ENCODE measurements at regions not wholly inside any gene's neighbourhood (a gene's known extent, or its start where the extent isn't known, plus 50 kb on each side); places are given as distances from the start of the nearest gene placed in this dataset.
A peak's percentile ranks its signal among the peaks of the same experiment; 100 is the strongest.

GRCh38 chr15:85296615-85297402 is 83.6 kb upstream of the AKAP13 start (continued):
- TF ChIP-seq ZSCAN20 (CRISPR knock-in tag; IDR thresholded peaks at IDR 0.05; ENCODE audit: borderline replicate concordance) (no peak), KMT2A (CRISPR knock-in tag; IDR thresholded peaks at IDR 0.05) (0 out of 2 replicates have a peak, but pooled peaks have one; percentile 27), RORA (CRISPR knock-in tag; IDR thresholded peaks at IDR 0.05) (no peak), GABPA (IDR thresholded peaks at IDR 0.05; ENCODE audit: low read depth, low read length) (no peak), GABPA (CRISPR knock-in tag; IDR thresholded peaks at IDR 0.05; ENCODE audit: low read depth) (no peak; the same call in 1 of the 2 replicates), ZNF256 (CRISPR knock-in tag; conservative IDR thresholded peaks at IDR 0.05) (no peak), U2AF2 (IDR thresholded peaks at IDR 0.05; ENCODE audit: low read depth, low read length) (no peak), SOX6 (IDR thresholded peaks at IDR 0.05) (no peak), SOX6 (CRISPR knock-in tag; IDR thresholded peaks at IDR 0.05) (peak; percentile 35; the same call in 1 of the 2 replicates), TERF1 (CRISPR knock-in tag; IDR thresholded peaks at IDR 0.05) (no peak), CHD2 (IDR thresholded peaks at IDR 0.05; ENCODE audit: low read depth, low read length) (no peak), SMC3 (IDR thresholded peaks at IDR 0.05; ENCODE audit: low read length) (peak; percentile 88), ZNF574 (CRISPR knock-in tag; IDR thresholded peaks at IDR 0.05) (0 out of 2 replicates have a peak, but pooled peaks have one; percentile 23), TEAD3 (CRISPR knock-in tag; optimal IDR thresholded peaks at IDR 0.05; ENCODE audit: borderline replicate concordance) (peak; percentile 72), FOSL2 (CRISPR knock-in tag; IDR thresholded peaks at IDR 0.05) (0 out of 2 replicates have a peak, but pooled peaks have one; percentile 15), POGK (CRISPR knock-in tag; conservative IDR thresholded peaks at IDR 0.05) (no peak), STAT6 (CRISPR knock-in tag; IDR thresholded peaks at IDR 0.05; ENCODE audit: borderline replicate concordance) (no peak), ASH2L (IDR thresholded peaks at IDR 0.05; ENCODE audit: insufficient read length, low read depth, low read length) (peak; percentile 26)
